Heart right ventricle (tissue), 16 donors: ENCODE measurements at regions not wholly inside any gene's neighbourhood (a gene's known extent, or its start where the extent isn't known, plus 50 kb on each side); places are given as distances from the start of the nearest gene placed in this dataset.

ENCODE experiments used
- ATAC-seq, 8 donors: fragments of 200-7000 bp; cut with Tn5 transposase; one replicate each; pipeline ENCODE4 v1.9.1; 2020; ENCODE audit warnings: mild to moderate bottlenecking in 8 of 8, moderate library complexity in 8 of 8, moderate number of reproducible peaks in 1 of 8
- DNase-seq, 2 donors: peaks; one replicate each; pipeline ENCODE4 v3.0.0-alpha.2; 2020
- H3K27ac ChIP-seq, 10 donors: fragments of 200-600 bp; sonication (generic) in 2 of 10; one replicate each; pipeline versions ENCODE4 v1.5.0 to v1.8.0; 2020 to 2022; ENCODE audit warnings: mild to moderate bottlenecking in 3 of 10
- H3K27me3 ChIP-seq, 7 donors: fragments of 200-600 bp; one replicate each; pipeline ENCODE4 v1.8.0; 2021 to 2022; ENCODE audit warnings: mild to moderate bottlenecking in 2 of 7
- H3K36me3 ChIP-seq, 9 donors: fragments of 200-600 bp; sonication (generic) in 1 of 9; one replicate each; pipeline versions ENCODE4 v1.5.0 to v1.8.0; 2020 to 2022; ENCODE audit warnings: mild to moderate bottlenecking in 2 of 9
- H3K4me1 ChIP-seq, 9 donors: fragments of 200-600 bp; sonication (generic) in 1 of 9; one replicate each; pipeline versions ENCODE4 v1.5.0 to v1.8.0; 2020 to 2022; ENCODE audit warnings: mild to moderate bottlenecking in 4 of 9
- H3K4me3 ChIP-seq, 10 donors: fragments of 200-600 bp; sonication (generic) in 2 of 10; one replicate each; pipeline versions ENCODE4 v1.5.0 to v1.8.0; 2020 to 2022; ENCODE audit warnings: mild to moderate bottlenecking in 7 of 10, moderate library complexity in 2 of 10
- H3K9me3 ChIP-seq, 11 donors: fragments of 200-600 bp in 10 of 11; sonication (generic) in 2 of 11; one replicate each; pipeline versions ENCODE4 v1.5.0 to v1.8.0; 2013 to 2022; ENCODE audit warnings: mild to moderate bottlenecking in 2 of 11, control low read depth in 1 of 11, moderate library complexity in 1 of 11
- CTCF ChIP-seq, 9 donors: fragments of 200-600 bp; sonication (generic) in 2 of 9; IDR thresholded peaks; one replicate each; pipeline versions ENCODE4 v1.5.0 to v1.8.0; 2021 to 2022; ENCODE audit warnings: antibody characterized with exemption in 9 of 9, mild to moderate bottlenecking in 5 of 9, moderate library complexity in 1 of 9
- WGBS, 2 donors: extraction: QIAGEN DNeasy Blood & Tissue Kit; methylation state at CpG; one replicate each; pipeline ENCODE4 v1.1.7; 2013; ENCODE audit warnings: inconsistent platforms in 1 of 2; 5-methylcytosine and 5-hydroxymethylcytosine counted together
- intact Hi-C, 10 donors: fragments of 100-400 bp; cut with DNase I; formaldehyde crosslinking; loops; one replicate each; pipeline versions ENCODE4 v1.11.1 to v1.14.2; 2022
- donor health status: Arrhythmogenic right ventricular cardiomyopathy.
- donor health status: ischemic (EF 13 %, LVEDD 7.1; RV severe dilation, severe dysfunction).
- donor health status: healthy with polysubstance abuse.
- donor health status: DM: no; HTN: yes; CAD: no.
- donor health status: DM: no; HTN: no; CAD: no.
- donor health status: ischemic (EF 25% LVEDD 6.9; RV normal size, moderate dysfunction).
- donor health status: ischemic (EF 25% LVEDD 5.7; RV mildly dilated, moderate dysfunction).
- donor health status: healthy.
- donor health status: DM: yes; HTN: yes; CAD: no.
- donor health status: Ischemic cardiomyopathy.
- donor health status: ischemic (EF 35%, LVEDD 5.7; RV mildly dilated, moderate dysfunction).
- donor health status: nonischemic (EF 11% LVEDD 7.7; RV severe dilation, severe dysfunction).
- donor health status: DM: yes; HTN: yes; CAD: no.
- donor health status: PGD.
- donor health status: ischemic (EF 29% LVEDD 5.4; RV normal size, mild dysfunction).
- donor health status: nonischemic (EF 23%, LVEDD 6.1; RV moderate dilation, normal function).

DNA sequence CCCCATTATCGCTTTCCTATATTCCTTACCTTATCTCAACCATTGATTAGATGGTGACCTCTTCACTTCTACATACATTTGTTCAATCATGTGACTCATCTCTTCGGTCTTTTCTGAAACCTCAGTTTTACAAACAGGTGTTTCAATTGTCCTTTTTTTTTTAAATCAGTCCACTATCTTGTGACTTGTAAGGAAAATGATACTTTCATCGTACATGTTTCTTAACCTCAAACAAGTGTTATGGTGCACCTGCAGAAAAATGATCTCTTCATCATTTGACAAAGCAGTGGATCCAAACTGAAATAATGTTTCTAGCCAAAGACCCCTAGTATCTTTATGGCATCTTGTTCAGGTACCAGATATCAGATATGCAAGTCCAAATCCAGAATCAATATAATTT, 1157.2 kb downstream of the MRPL39 start:
- Histone ChIP-seq H3K27me3 (no peaks in the 10 kb centered on the region), H3K9me3 (no peaks in the 10 kb centered on the region), H3K27ac (no peak overlapping the region), H3K36me3 (no peaks in the 10 kb centered on the region), H3K4me3 (no peak overlapping the region), H3K4me1 (no peaks in the 10 kb centered on the region)
- WGBS, 2 donors, result 83 to 91% methylated on average over 3 of the region's 3 CpGs
- TF ChIP-seq CTCF (IDR thresholded peaks at IDR 0.05), result no peak
- intact Hi-C loops, result no loop called here
- DNase-seq (no peak), ATAC-seq (no peak)

- H3K4me1 ChIP-seq, result no peaks in the 10 kb centered on the region
- peaks cover 0 to 2% (median 0%) of the 10 kb centered on the region in 11 donors for H3K9me3 ChIP-seq
- no peak for TF ChIP-seq CTCF (IDR thresholded peaks at IDR 0.05)
- DNase-seq (no peak), ATAC-seq (no peak)
- H3K27ac ChIP-seq, result no peak overlapping the region
- peaks cover 0 to 5% (median 0%) of the 10 kb centered on the region in 9 donors for H3K36me3 ChIP-seq
- no peaks in the 10 kb centered on the region for H3K27me3 ChIP-seq
- intact Hi-C loops, result no loop called here
- no peak overlapping the region for H3K4me3 ChIP-seq
- WGBS, 2 donors, result 68 to 78% methylated on average over 1 of the region's 1 CpG
Measured at GRCh38 chr21:24445517-24445916, 1161.8 kb downstream of the MRPL39 start.

DNA sequence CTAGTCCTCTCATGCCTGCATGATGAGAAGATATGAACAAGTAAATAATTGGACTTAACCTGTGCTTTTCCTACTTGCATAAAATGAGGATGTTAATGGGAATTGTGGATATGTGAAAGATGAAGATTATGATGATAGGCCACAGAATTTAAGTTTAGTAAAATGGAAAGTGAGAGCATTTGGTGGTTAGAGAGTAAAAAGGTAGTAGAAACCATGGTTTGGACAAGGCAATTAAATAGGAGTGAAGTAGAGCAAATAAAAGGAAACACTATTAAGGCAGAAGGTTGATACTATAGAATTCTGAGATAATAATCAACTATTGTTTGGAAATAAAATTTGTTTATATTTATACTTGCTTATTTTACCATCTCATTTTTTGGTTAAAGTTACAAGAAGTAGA, 1162.5 kb downstream of the MRPL39 start:
- no peak overlapping the region for H3K27ac ChIP-seq
- no peaks in the 10 kb centered on the region for H3K27me3 ChIP-seq
- H3K4me1 ChIP-seq, result no peaks in the 10 kb centered on the region
- peaks cover 0 to 5% (median 0%) of the 10 kb centered on the region in 9 donors for H3K36me3 ChIP-seq
- H3K9me3 ChIP-seq, result peaks cover 0 to 2% (median 0%) of the 10 kb centered on the region in 11 donors
- intact Hi-C loops, result no loop called here
- no peak overlapping the region for H3K4me3 ChIP-seq
- no peak for DNase-seq
- TF ChIP-seq CTCF (IDR thresholded peaks at IDR 0.05), result no peak
- no peak for ATAC-seq

DNA sequence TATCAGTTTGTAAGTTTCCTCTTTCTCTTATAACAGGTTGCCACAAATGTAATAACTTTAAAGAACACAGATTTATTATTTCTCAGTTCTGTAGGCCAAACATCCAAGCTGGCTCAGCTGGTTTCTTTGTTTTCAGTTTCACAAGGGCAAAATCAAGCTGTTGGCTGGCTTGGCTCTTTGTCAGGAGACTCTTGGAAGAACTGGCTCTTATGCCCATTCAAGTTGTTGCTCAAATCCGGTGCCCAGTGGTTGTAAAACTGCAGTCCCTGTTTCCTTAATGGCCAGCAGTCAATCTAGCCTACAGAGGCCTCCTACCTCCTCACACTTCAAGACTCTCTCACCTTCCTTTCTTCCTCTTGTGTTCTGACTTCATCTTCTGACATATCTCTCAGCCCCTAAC, 1171.0 kb downstream of the MRPL39 start:
- Histone ChIP-seq H3K27ac (no peak overlapping the region), H3K9me3 (peaks cover 0 to 10% (median 0%) of the 10 kb centered on the region in 11 donors), H3K27me3 (no peaks in the 10 kb centered on the region), H3K36me3 (no peaks in the 10 kb centered on the region), H3K4me1 (no peaks in the 10 kb centered on the region), H3K4me3 (no peak overlapping the region)
- 60 to 83% methylated on average over 1 of the region's 1 CpG for WGBS, 2 donors
- DNase-seq, result no peak
- TF ChIP-seq CTCF (IDR thresholded peaks at IDR 0.05), result no peak
- ATAC-seq, result no peak
- intact Hi-C loops, result no loop called here
